Lung (tissue), 11 donors: ENCODE measurements at regions not wholly inside any gene's neighbourhood (a gene's known extent, or its start where the extent isn't known, plus 50 kb on each side); places are given as distances from the start of the nearest gene placed in this dataset.

ENCODE experiments used
- ATAC-seq: fragments of 200-7000 bp; cut with Tn5 transposase; one replicate; pipeline ENCODE4 v1.9.1; 2020; ENCODE audit warnings: moderate number of reproducible peaks; ENCODE audit not compliant: insufficient read depth, low FRiP score
- DNase-seq, 3 donors: peaks; one replicate each; pipeline ENCODE4 v3.0.0-alpha.2; 2013 to 2017
- H3K27ac ChIP-seq, 2 donors: one replicate each; pipeline ENCODE4 v1.5.1; 2013; ENCODE audit warnings: mild to moderate bottlenecking in 2 of 2, moderate library complexity in 2 of 2, control low read depth in 1 of 2, inconsistent platforms in 1 of 2, low read depth in 1 of 2, low read length in 1 of 2
- H3K27me3 ChIP-seq, 3 donors: one replicate each; pipeline ENCODE4 v1.5.1; 2013; ENCODE audit warnings: low read length in 2 of 3; ENCODE audit not compliant: control insufficient read depth in 3 of 3, insufficient read depth in 3 of 3
- H3K36me3 ChIP-seq, 4 donors: one replicate each; pipeline ENCODE4 v1.5.1; 2013; ENCODE audit warnings: low read length in 4 of 4, mild to moderate bottlenecking in 1 of 4, moderate library complexity in 1 of 4; ENCODE audit not compliant: control insufficient read depth in 4 of 4, insufficient read depth in 4 of 4
- H3K4me1 ChIP-seq, 5 donors: one replicate each; pipeline ENCODE4 v1.5.1; 2013; ENCODE audit warnings: low read length in 5 of 5, mild to moderate bottlenecking in 2 of 5, moderate library complexity in 1 of 5; ENCODE audit not compliant: control insufficient read depth in 5 of 5, insufficient read depth in 5 of 5
- H3K4me3 ChIP-seq: one replicate; pipeline ENCODE4 v1.5.1; 2013; ENCODE audit warnings: mild to moderate bottlenecking, control low read depth, moderate library complexity
- H3K9ac ChIP-seq, 2 donors: one replicate each; pipeline ENCODE4 v1.5.1; 2013; ENCODE audit warnings: low read length in 2 of 2, control low read depth in 1 of 2; ENCODE audit not compliant: insufficient read depth in 1 of 2
- H3K9me3 ChIP-seq, 4 donors: one replicate each; pipeline ENCODE4 v1.5.1; 2013; ENCODE audit warnings: low read length in 3 of 4, mild to moderate bottlenecking in 1 of 4, moderate library complexity in 1 of 4; ENCODE audit not compliant: control insufficient read depth in 4 of 4, insufficient read depth in 3 of 4
- CTCF ChIP-seq: IDR thresholded peaks from 2 replicates; pipeline ENCODE4 v1.5.1; 2012; ENCODE audit warnings: mild to moderate bottlenecking; ENCODE audit errors: control extremely low read depth, extremely low read depth
- WGBS, 2 donors: extraction: QIAGEN DNeasy Blood & Tissue Kit; methylation state at CpG; one replicate each; pipeline ENCODE4 v1.1.7; 2013; 5-methylcytosine and 5-hydroxymethylcytosine counted together
- donor health status: control.
- donor health status: control.
- donor health status: Bipolar disorder and iron deficiency.
- donor health status: healthy.
- donor health status: DM: yes; HTN: yes; CAD: no.

- H3K27ac ChIP-seq: no peak overlapping the region
- 92 to 94% methylated on average over 6 of the region's 6 CpGs for WGBS, 2 donors
Observed at GRCh38 chr11:109870297-109870696, 222.9 kb upstream of the ZC3H12C start.

GRCh38 chr11:109877043-109877442 is 216.1 kb upstream of the ZC3H12C start:
- 56 to 78% methylated on average over 4 of the region's 4 CpGs for WGBS, 2 donors
- Histone ChIP-seq H3K4me1 (no peaks in the 10 kb centered on the region), H3K36me3 (no peaks in the 10 kb centered on the region), H3K27ac (no peak overlapping the region), H3K4me3 (no peak overlapping the region), H3K9ac (no peak overlapping the region), H3K9me3 (no peaks in the 10 kb centered on the region), H3K27me3 (no peaks in the 10 kb centered on the region)
- no peak for TF ChIP-seq CTCF
- DNase-seq: no peak
- no peak for ATAC-seq

More at GRCh38 chr11:109870297-109870696, 222.9 kb upstream of the ZC3H12C start:
- ATAC-seq: no peak
- no peak overlapping the region for H3K4me3 ChIP-seq
- DNase-seq: no peak
- no peaks in the 10 kb centered on the region for H3K4me1 ChIP-seq
- TF ChIP-seq CTCF: no peak
- no peaks in the 10 kb centered on the region for H3K36me3 ChIP-seq
- H3K9me3 ChIP-seq: peaks cover 0 to 2% (median 0%) of the 10 kb centered on the region in 4 donors
- no peak overlapping the region for H3K9ac ChIP-seq
- H3K27me3 ChIP-seq: no peaks in the 10 kb centered on the region

GRCh38 chr11:109884501-109884900 is 208.7 kb upstream of the ZC3H12C start:
- Histone ChIP-seq H3K36me3 (no peaks in the 10 kb centered on the region), H3K9me3 (peaks cover 0 to 5% (median 0%) of the 10 kb centered on the region in 4 donors), H3K4me3 (no peak overlapping the region), H3K27ac (no peak overlapping the region), H3K9ac (no peak overlapping the region), H3K4me1 (no peaks in the 10 kb centered on the region), H3K27me3 (no peaks in the 10 kb centered on the region)
- no peak for DNase-seq
- no peak for ATAC-seq
- WGBS, 2 donors: 82 to 84% methylated on average over 4 of the region's 4 CpGs
- no peak for TF ChIP-seq CTCF

GRCh38 chr11:109885006-109885405 is 208.2 kb upstream of the ZC3H12C start:
- Histone ChIP-seq H3K36me3 (no peaks in the 10 kb centered on the region), H3K4me3 (no peak overlapping the region), H3K27ac (no peak overlapping the region), H3K9ac (no peak overlapping the region), H3K9me3 (peaks cover 0 to 5% (median 0%) of the 10 kb centered on the region in 4 donors), H3K27me3 (no peaks in the 10 kb centered on the region), H3K4me1 (no peaks in the 10 kb centered on the region)
- DNase-seq: no peak
- TF ChIP-seq CTCF: no peak
- no peak for ATAC-seq
- 58 to 77% methylated on average over 7 of the region's 7 CpGs for WGBS, 2 donors
